H9 (cell line): ENCODE measurements at regions not wholly inside any gene's neighbourhood (a gene's known extent, or its start where the extent isn't known, plus 50 kb on each side); places are given as distances from the start of the nearest gene placed in this dataset.

ENCODE experiments used
- DNase-seq: peaks from one replicate; pipeline ENCODE4 v3.0.0-alpha.2; 2017
- H2AFZ ChIP-seq: one replicate; pipeline ENCODE4 v1.6.1; 2013; ENCODE audit warnings: mild to moderate bottlenecking, low read length, control low read depth, moderate library complexity
- H2AK5ac ChIP-seq: 2 replicates; pipeline ENCODE4 v1.6.1; 2013; ENCODE audit warnings: low read length, control low read depth, mixed read lengths; ENCODE audit not compliant: insufficient read length
- H2BK120ac ChIP-seq: one replicate; pipeline ENCODE4 v1.6.1; 2013; ENCODE audit warnings: low read depth, mild to moderate bottlenecking, low read length, control low read depth, inconsistent platforms; ENCODE audit not compliant: poor library complexity, severe bottlenecking
- H2BK12ac ChIP-seq: 2 replicates; pipeline ENCODE4 v1.6.1; 2013; ENCODE audit warnings: low read length, control low read depth, mixed read lengths, low read depth; ENCODE audit not compliant: insufficient read length
- H2BK15ac ChIP-seq: 2 replicates; pipeline ENCODE4 v1.6.1; 2013; ENCODE audit warnings: low read depth, low read length, control low read depth
- H2BK20ac ChIP-seq: one replicate; pipeline ENCODE4 v1.6.1; 2013; ENCODE audit warnings: low read depth, mild to moderate bottlenecking, low read length, control low read depth, inconsistent platforms; ENCODE audit not compliant: poor library complexity, severe bottlenecking
- H2BK5ac ChIP-seq: 2 replicates; pipeline ENCODE4 v1.6.1; 2013; ENCODE audit warnings: low read length, control low read depth, mixed read lengths; ENCODE audit not compliant: insufficient read length
- H3K14ac ChIP-seq: 2 replicates; pipeline ENCODE4 v1.6.1; 2013; ENCODE audit warnings: low read length, control low read depth; ENCODE audit not compliant: insufficient read depth
- H3K18ac ChIP-seq: 2 replicates; pipeline ENCODE4 v1.6.1; 2013; ENCODE audit warnings: low read depth, mild to moderate bottlenecking, mixed read lengths, low read length, control low read depth; ENCODE audit not compliant: insufficient read length
- H3K23ac ChIP-seq: 2 replicates; pipeline ENCODE4 v1.6.1; 2013; ENCODE audit warnings: low read length, control low read depth, mixed read lengths, low read depth; ENCODE audit not compliant: insufficient read length
- H3K23me2 ChIP-seq: 2 replicates; pipeline ENCODE4 v1.6.1; 2013; ENCODE audit warnings: low read depth, mild to moderate bottlenecking, mixed read lengths, low read length, control low read depth; ENCODE audit not compliant: insufficient read length, poor library complexity, severe bottlenecking
- H3K27ac ChIP-seq: 2 replicates; pipeline ENCODE4 v1.5.1; 2013; ENCODE audit warnings: low read length, control low read depth, mixed read lengths, low read depth; ENCODE audit not compliant: insufficient read length
- H3K27me3 ChIP-seq: 2 replicates; pipeline ENCODE4 v1.6.1; 2013; ENCODE audit warnings: low read length, control low read depth, inconsistent platforms; ENCODE audit not compliant: insufficient read depth
- H3K4ac ChIP-seq: 2 replicates; pipeline ENCODE4 v1.6.1; 2013; ENCODE audit warnings: low read depth, mild to moderate bottlenecking, control low read depth, inconsistent platforms, low read length, moderate library complexity
- H3K4me1 ChIP-seq: 2 replicates; pipeline ENCODE4 v1.6.1; 2013; ENCODE audit warnings: low read length, control low read depth, inconsistent platforms; ENCODE audit not compliant: insufficient read depth
- H3K4me2 ChIP-seq: 2 replicates; pipeline ENCODE4 v1.6.1; 2013; ENCODE audit warnings: low read length, control low read depth, mixed read lengths; ENCODE audit not compliant: insufficient read length, insufficient read depth
- H3K56ac ChIP-seq: 2 replicates; pipeline ENCODE4 v1.6.1; 2013; ENCODE audit warnings: low read depth, mild to moderate bottlenecking, mixed read lengths, low read length, control low read depth; ENCODE audit not compliant: insufficient read length
- H3K79me1 ChIP-seq: 2 replicates; pipeline ENCODE4 v1.6.1; 2013; ENCODE audit warnings: low read depth, mild to moderate bottlenecking, moderate library complexity, low read length, control low read depth, inconsistent platforms; ENCODE audit not compliant: insufficient read depth, poor library complexity, severe bottlenecking
- H3K79me2 ChIP-seq: 2 replicates; pipeline ENCODE4 v1.6.1; 2013; ENCODE audit warnings: low read length, control low read depth, inconsistent platforms; ENCODE audit not compliant: insufficient read depth
- H3K9ac ChIP-seq: 2 replicates; pipeline ENCODE4 v1.6.1; 2013; ENCODE audit warnings: low read length, control low read depth, mixed read lengths; ENCODE audit not compliant: insufficient read length; ENCODE audit errors: extremely low read depth
- H3K9me3 ChIP-seq: one replicate; pipeline ENCODE4 v1.6.1; 2013; ENCODE audit warnings: low read depth, low read length, inconsistent platforms; ENCODE audit not compliant: control insufficient read depth
- H3T11ph ChIP-seq: one replicate; pipeline ENCODE4 v1.6.1; 2013; ENCODE audit warnings: mild to moderate bottlenecking, low read length, control low read depth, inconsistent platforms
- H4K20me1 ChIP-seq: one replicate; pipeline ENCODE4 v1.6.1; 2013; ENCODE audit not compliant: control insufficient read depth, insufficient read length, insufficient read depth
- H4K5ac ChIP-seq: 2 replicates; pipeline ENCODE4 v1.6.1; 2013; ENCODE audit warnings: low read depth, mild to moderate bottlenecking, mixed read lengths, low read length, control low read depth; ENCODE audit not compliant: insufficient read length
- H4K8ac ChIP-seq: replicated peaks from 2 replicates; pipeline ENCODE4 v1.6.1; 2013; ENCODE audit warnings: low read length, control low read depth, mixed read lengths, low read depth; ENCODE audit not compliant: insufficient read length
- H4K91ac ChIP-seq: 2 replicates; pipeline ENCODE4 v1.6.1; 2013; ENCODE audit warnings: low read depth, mild to moderate bottlenecking, moderate library complexity, mixed read lengths, low read length, control low read depth; ENCODE audit not compliant: insufficient read length
- H3K27ac Mint-ChIP-seq, 3 experiments: 2 replicates in 2 of 3; 3 replicates in 1 of 3; pipeline ENCODE4 v1.8.0; 2020 to 2021; ENCODE audit warnings: mixed read lengths in 3 of 3, mild to moderate bottlenecking in 1 of 3, moderate library complexity in 1 of 3
- H3K27me3 Mint-ChIP-seq: 2 replicates; pipeline ENCODE4 v1.8.0; 2021; ENCODE audit warnings: low read depth, mild to moderate bottlenecking, moderate library complexity, mixed read lengths
- H3K36me3 Mint-ChIP-seq, 3 experiments: 2 replicates in 2 of 3; 3 replicates in 1 of 3; pipeline ENCODE4 v1.8.0; 2020 to 2021; ENCODE audit warnings: low read depth in 3 of 3, mixed read lengths in 3 of 3; ENCODE audit not compliant: insufficient read depth in 1 of 3
- H3K4me1 Mint-ChIP-seq, 2 experiments: 2 replicates each; pipeline ENCODE4 v1.8.0; 2020; ENCODE audit warnings: mixed read lengths in 2 of 2
- H3K4me3 Mint-ChIP-seq, 2 experiments: 2 replicates in 1 of 2; 3 replicates in 1 of 2; pipeline ENCODE4 v1.8.0; 2020 to 2021; ENCODE audit warnings: mild to moderate bottlenecking in 2 of 2, mixed read lengths in 2 of 2, moderate library complexity in 1 of 2
- H3K9me3 Mint-ChIP-seq, 2 experiments: 2 replicates in 1 of 2; 3 replicates in 1 of 2; pipeline ENCODE4 v1.8.0; 2020; ENCODE audit warnings: mild to moderate bottlenecking in 2 of 2, mixed read lengths in 2 of 2, moderate library complexity in 1 of 2
- CTCF ChIP-seq: fragments of 200-600 bp; sonication (generic); conservative IDR thresholded peaks from 3 replicates; pipeline ENCODE4 v1.8.0; 2021; ENCODE audit warnings: antibody characterized with exemption, mild to moderate bottlenecking
- WGBS: extraction: QIAGEN DNeasy Blood & Tissue Kit; methylation state at CpG from one replicate; pipeline ENCODE4 v1.1.7; 2013; ENCODE audit warnings: missing lambda C conversion rate, low lambda C conversion rate, mixed read lengths; ENCODE audit not compliant: insufficient read length; ENCODE audit errors: extremely low coverage; 5-methylcytosine and 5-hydroxymethylcytosine counted together

GRCh38 chr17:65433592-65433991 lies 127.9 kb downstream of the AXIN2 start:
- Histone ChIP-seq H3K9ac (no peak overlapping the region), H4K20me1 (no peaks in the 10 kb centered on the region), H2AK5ac (no peak overlapping the region), H2BK15ac (no peak overlapping the region), H3K27me3 (no peaks in the 10 kb centered on the region), H3K23me2 (no peaks in the 10 kb centered on the region), H3K4me1 (no peaks in the 10 kb centered on the region), H3K79me2 (no peaks in the 10 kb centered on the region), H2BK20ac (no peak overlapping the region), H2AFZ (no peak overlapping the region), H4K5ac (no peak overlapping the region), H3K79me1 (no peaks in the 10 kb centered on the region), H2BK120ac (no peak overlapping the region), H3K18ac (no peak overlapping the region), H4K8ac (no peak overlapping the region), H4K91ac (no peak overlapping the region), H3K14ac (no peak overlapping the region), H3K4ac (no peak overlapping the region), H3T11ph (no peak overlapping the region), H2BK12ac (no peak overlapping the region), H3K9me3 (no peaks in the 10 kb centered on the region), H3K27ac (no peak overlapping the region), H3K56ac (no peak overlapping the region), H3K23ac (no peak overlapping the region), H2BK5ac (no peak overlapping the region), H3K4me2 (no peak overlapping the region)
- Mint-ChIP-seq H3K27me3 (no peaks in the 10 kb centered on the region), H3K27ac (no peak overlapping the region), H3K9me3 (peaks cover 8 to 10% of the 10 kb centered on the region in 2 experiments; a peak in 4 of 5 replicates), H3K4me1 (peaks cover 0 to under 1% of the 10 kb centered on the region in 2 experiments; a peak in 1 of 4 replicates), H3K36me3 (0 out of 7 replicates have a peak, but pooled peaks cover 0 to 2% (median 0%) of the 10 kb centered on the region in 3 experiments), H3K4me3 (no peak overlapping the region)
- no peak for TF ChIP-seq CTCF
- no peak for DNase-seq
- WGBS, result no CpG with 5 or more reads among the region's 4 CpGs
